H7 (cell line): ENCODE measurements at regions not wholly inside any gene's neighbourhood (a gene's known extent, or its start where the extent isn't known, plus 50 kb on each side); places are given as distances from the start of the nearest gene placed in this dataset.

Experiments
- DNase-seq: peaks from one replicate; pipeline ENCODE4 v3.0.0; 2012
- H3K27me3 ChIP-seq: 2 replicates; pipeline ENCODE4 v1.6.0; 2011; ENCODE audit warnings: mild to moderate bottlenecking, low read length; ENCODE audit not compliant: control insufficient read depth, insufficient read depth
- H3K36me3 ChIP-seq: replicated peaks from 2 replicates; pipeline ENCODE4 v1.5.1; 2011; ENCODE audit warnings: low read length; ENCODE audit not compliant: control insufficient read depth, insufficient read depth
- H3K4me3 ChIP-seq: 2 replicates; pipeline ENCODE4 v1.5.1; 2011; ENCODE audit warnings: low read depth, mild to moderate bottlenecking, control low read depth, low read length, moderate library complexity; ENCODE audit not compliant: insufficient read depth

GRCh38 chr16:61409604-61410003 lies 626.6 kb downstream of the CDH8 start:
- H3K36me3 ChIP-seq: no peaks in the 10 kb centered on the region
- no peak for DNase-seq
- H3K4me3 ChIP-seq: no peak overlapping the region
- no peaks in the 10 kb centered on the region for H3K27me3 ChIP-seq

GRCh38 chr16:61403386-61403785 lies 632.9 kb downstream of the CDH8 start:
- no peaks in the 10 kb centered on the region for H3K36me3 ChIP-seq
- no peak overlapping the region for H3K4me3 ChIP-seq
- H3K27me3 ChIP-seq: no peaks in the 10 kb centered on the region
- DNase-seq: no peak

DNA sequence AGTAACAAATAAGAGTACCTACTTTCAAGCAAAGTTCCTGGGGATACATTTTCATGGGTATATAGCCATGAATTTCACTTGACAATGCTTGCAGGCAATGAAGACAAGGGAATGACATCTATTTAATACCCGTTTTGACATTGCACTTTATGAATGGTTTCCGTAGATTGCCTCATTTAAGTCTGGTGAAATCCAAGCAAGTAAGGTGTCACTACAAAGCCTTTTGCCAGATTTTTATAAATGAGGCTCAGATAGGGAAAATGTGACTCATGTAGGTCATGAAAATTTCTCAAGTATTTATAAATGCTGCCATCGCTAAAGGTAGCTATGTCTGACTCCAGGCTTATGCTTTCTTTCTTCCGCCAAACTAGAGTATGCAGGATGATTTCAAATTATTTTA lies 644.3 kb downstream of the CDH8 start:
- Histone ChIP-seq H3K27me3 (no peaks in the 10 kb centered on the region), H3K4me3 (no peak overlapping the region), H3K36me3 (no peaks in the 10 kb centered on the region)
- no peak for DNase-seq

DNA sequence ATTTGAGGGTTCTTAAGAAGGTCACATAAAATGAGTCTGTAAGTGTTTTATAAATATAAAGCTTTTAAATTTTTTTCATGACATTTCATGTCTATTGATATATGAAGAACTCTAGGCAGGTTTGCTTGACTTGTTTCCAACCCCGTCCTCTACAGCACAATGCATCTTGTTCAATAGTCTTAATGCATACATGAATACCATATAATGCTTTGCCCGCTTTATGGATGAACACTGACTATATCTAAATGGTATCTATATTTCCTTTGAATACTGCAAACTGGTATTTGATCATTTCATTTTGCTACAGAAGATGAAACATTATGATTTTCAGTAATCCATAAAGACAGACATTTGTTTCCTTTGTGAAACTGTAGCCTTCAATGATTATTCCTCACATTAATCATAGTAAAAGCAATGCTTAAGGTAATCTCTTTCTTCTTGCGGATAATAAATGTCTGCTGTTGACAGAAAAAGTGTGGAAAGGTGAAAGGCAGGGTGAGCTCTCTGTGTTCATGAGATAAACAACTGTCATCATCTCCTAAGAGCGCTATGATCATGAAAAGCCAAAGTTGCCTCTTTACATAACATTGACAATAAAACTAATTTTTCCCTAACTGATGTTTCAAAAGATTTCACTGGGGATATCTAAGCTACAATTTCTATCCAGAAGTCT lies 645.1 kb downstream of the CDH8 start:
- Histone ChIP-seq H3K36me3 (no peaks in the 10 kb centered on the region), H3K4me3 (no peak overlapping the region)
- DNase-seq: no peak

DNA sequence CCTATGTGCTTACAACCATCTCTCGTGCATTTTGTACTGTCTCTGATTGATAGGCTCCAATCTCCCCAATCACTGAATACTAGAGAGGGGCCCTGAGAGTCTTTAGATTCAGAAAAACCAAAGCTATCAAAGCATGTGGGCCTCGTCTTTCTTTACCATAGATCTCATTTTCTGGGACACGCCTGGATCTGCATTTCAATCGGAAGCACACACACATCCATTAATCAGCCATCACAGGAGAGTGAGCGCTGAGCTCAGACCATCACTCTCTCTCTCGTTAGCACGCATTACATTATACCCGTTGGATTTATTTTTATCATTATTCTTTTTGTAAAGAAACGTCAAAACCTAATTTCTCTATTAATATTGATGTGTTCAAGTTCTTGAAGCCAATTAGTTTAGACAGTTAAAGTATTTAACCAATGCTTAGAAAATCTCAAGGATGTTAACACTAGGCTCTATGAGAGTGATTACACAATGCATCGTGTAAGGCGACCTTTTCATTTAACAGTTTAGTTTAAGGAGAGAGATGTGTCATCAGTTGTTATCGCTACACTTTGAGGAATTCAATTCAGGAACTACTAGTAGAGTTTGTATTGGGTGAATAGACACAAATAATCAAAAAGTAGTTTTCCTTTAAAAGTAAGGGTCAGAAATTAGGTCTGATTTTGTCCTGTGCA lies 650.7 kb downstream of the CDH8 start:
- Histone ChIP-seq H3K4me3 (no peak overlapping the region), H3K27me3 (no peaks in the 10 kb centered on the region), H3K36me3 (no peaks in the 10 kb centered on the region)
- no peak for DNase-seq

More for the DNA sequence above, 645.1 kb downstream of the CDH8 start:
- H3K27me3 ChIP-seq: no peaks in the 10 kb centered on the region

- Histone ChIP-seq H3K36me3 (no peaks in the 10 kb centered on the region), H3K4me3 (no peak overlapping the region), H3K27me3 (no peaks in the 10 kb centered on the region)
- no peak for DNase-seq
Observed at GRCh38 chr16:61382435-61382834, 653.8 kb downstream of the CDH8 start.

GRCh38 chr16:61379311-61379710 lies 656.9 kb downstream of the CDH8 start:
- no peaks in the 10 kb centered on the region for H3K36me3 ChIP-seq
- no peaks in the 10 kb centered on the region for H3K27me3 ChIP-seq
- DNase-seq: no peak
- no peak overlapping the region for H3K4me3 ChIP-seq

- no peak for DNase-seq
- no peak overlapping the region for H3K4me3 ChIP-seq
- no peaks in the 10 kb centered on the region for H3K36me3 ChIP-seq
- no peaks in the 10 kb centered on the region for H3K27me3 ChIP-seq
Observed at GRCh38 chr16:61374071-61374470, 662.2 kb downstream of the CDH8 start.

DNA sequence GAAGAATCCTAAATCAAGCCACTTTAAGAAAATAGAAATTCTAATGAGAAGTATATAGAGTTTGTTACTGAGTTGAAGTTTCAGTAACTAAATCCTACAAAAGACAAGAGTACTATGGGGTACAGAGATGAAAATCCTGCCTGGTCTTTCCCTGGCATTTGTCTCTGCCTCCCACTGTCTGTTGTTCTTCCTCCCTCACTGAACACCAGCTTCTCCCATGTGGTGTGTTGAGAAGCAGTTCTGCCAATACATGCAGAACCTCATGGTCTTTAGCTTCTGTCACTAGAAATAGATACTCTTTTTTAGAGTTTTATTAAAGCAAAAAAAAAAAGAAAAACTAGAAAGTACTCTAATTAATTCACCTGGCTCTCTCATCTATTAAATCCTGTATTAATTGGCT lies 664.4 kb downstream of the CDH8 start:
- DNase-seq: no peak
- Histone ChIP-seq H3K4me3 (no peak overlapping the region), H3K36me3 (no peaks in the 10 kb centered on the region), H3K27me3 (no peaks in the 10 kb centered on the region)

DNA sequence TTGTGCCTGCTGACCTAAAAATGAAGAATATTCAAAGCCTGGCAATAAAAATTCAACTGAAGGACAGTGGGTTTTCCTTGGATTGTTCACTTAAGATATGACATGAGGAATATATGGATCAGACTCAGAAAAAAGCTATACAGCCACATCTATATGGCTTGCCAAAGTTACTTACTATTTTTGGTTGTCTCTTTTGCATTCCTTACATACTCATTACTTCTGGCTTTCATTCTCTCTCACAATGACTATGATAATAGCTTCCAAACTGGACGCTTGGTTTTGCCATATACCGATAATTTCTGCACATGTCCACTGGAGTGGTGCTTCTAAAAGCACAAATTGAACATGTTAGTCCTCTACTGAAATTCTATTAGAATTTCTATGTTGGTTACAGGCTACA lies 664.9 kb downstream of the CDH8 start:
- DNase-seq: no peak
- Histone ChIP-seq H3K27me3 (no peaks in the 10 kb centered on the region), H3K36me3 (no peaks in the 10 kb centered on the region), H3K4me3 (no peak overlapping the region)

DNA sequence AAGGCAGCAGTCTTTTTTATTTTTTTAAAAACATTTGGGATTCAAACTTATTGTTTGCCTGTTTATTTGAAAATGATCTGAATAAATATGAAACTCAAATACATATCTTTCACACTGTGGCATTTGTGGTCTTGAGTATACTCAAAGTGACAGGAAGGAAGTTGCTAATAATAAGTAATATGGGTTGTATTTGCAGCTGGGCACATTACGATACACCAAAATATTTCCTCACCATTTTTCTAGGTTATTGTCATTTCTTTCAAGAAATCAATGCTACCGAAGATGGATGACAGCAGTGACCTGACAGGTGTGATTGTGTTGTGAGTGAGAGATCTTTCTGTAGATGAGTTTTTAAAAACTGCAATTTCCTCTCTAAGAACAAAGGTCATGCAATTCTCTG lies 665.7 kb downstream of the CDH8 start:
- H3K36me3 ChIP-seq: no peaks in the 10 kb centered on the region
- DNase-seq: no peak
- H3K27me3 ChIP-seq: no peaks in the 10 kb centered on the region
- H3K4me3 ChIP-seq: no peak overlapping the region

DNA sequence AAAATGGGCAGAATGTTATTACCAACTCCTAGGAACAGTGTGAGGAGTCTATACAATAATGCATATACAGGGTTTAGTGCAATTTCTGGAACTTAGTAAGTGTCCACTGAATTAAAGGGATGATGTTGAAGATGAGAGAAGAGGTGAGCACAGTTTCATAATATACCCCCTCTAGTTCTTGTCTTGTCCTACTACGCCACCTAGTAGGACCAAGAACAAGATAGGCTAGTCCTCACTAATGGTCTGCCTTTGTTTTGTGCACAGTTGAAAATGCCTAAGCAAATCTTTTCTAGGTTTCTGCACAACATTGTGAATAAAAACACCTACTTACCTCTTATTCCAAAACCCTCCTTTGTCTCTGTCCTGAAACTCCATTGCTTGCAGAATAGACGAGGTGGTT lies 670.2 kb downstream of the CDH8 start:
- no peaks in the 10 kb centered on the region for H3K36me3 ChIP-seq
- H3K27me3 ChIP-seq: no peaks in the 10 kb centered on the region
- H3K4me3 ChIP-seq: no peak overlapping the region
- peak; percentile 7 for DNase-seq

GRCh38 chr16:61364990-61365389 lies 671.2 kb downstream of the CDH8 start:
- H3K36me3 ChIP-seq: no peaks in the 10 kb centered on the region
- H3K27me3 ChIP-seq: no peaks in the 10 kb centered on the region

DNA sequence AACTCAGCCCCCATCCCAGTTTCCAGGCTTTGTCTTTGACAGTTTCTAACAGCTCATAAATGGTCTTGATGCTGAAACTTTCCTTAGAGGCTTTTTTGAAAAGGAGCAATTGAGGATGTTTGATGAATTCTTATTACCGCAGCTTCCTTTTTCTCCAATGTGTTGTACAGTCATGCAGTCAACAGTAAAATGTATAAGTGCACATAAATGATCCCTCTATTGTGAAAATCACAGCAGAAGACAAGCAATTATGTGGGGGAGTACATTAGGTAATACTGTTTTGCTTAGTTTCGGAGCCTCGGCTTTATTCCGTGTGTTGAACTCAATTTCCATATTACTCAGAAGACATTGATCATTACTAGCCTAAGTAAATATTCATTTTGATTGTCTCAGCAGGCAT lies 673.7 kb downstream of the CDH8 start:
- DNase-seq: no peak
- Histone ChIP-seq H3K27me3 (no peaks in the 10 kb centered on the region), H3K4me3 (no peak overlapping the region), H3K36me3 (no peaks in the 10 kb centered on the region)

More at GRCh38 chr16:61364990-61365389, 671.2 kb downstream of the CDH8 start:
- H3K4me3 ChIP-seq: no peak overlapping the region
- no peak for DNase-seq

DNA sequence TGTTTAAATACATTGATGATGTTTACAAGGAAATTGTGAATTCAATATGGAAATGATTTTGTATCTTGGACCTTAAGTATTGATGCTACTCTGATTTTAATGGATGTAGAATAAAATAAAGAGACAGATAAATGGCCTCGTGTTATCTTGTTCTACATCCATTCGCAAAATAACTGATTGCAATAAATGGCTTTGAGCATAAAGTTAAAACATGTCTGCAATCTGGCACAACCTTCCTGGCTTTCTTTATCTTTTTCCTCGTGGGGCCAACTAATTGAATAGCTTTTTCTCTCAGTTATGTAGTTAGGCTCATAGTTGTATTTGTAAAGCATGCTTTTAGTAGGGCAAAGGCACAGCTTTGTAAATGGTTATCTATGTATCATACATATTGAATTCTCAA lies 691.4 kb downstream of the CDH8 start:
- H3K36me3 ChIP-seq: no peaks in the 10 kb centered on the region
- H3K4me3 ChIP-seq: no peak overlapping the region
- no peak for DNase-seq
- no peaks in the 10 kb centered on the region for H3K27me3 ChIP-seq
